Gastrocnemius medialis (tissue), 4 donors: ENCODE measurements at regions not wholly inside any gene's neighbourhood (a gene's known extent, or its start where the extent isn't known, plus 50 kb on each side); places are given as distances from the start of the nearest gene placed in this dataset.

ENCODE experiments used
- ATAC-seq, 2 donors: fragments of 150-250 bp; one replicate each; pipeline ENCODE4 v1.9.1; 2016
- DNase-seq, 2 donors: peaks; one replicate each; pipeline ENCODE4 v3.0.0-alpha.2; 2019
- H3K27ac ChIP-seq, 4 donors: fragments of 200-600 bp; sonication (generic); 1 replicate in 1 of 4; 2 replicates in 3 of 4; pipeline ENCODE4 v1.5.1; 2016 to 2018; ENCODE audit warnings: mild to moderate bottlenecking in 2 of 4, moderate library complexity in 1 of 4
- H3K27me3 ChIP-seq, 3 donors: fragments of 200-600 bp; sonication (generic) in 2 of 3; 1 replicate in 1 of 3; 2 replicates in 2 of 3; pipeline versions ENCODE4 v1.5.1 to v1.6.0; 2016 to 2019; ENCODE audit warnings: mild to moderate bottlenecking in 1 of 3, moderate library complexity in 1 of 3
- H3K36me3 ChIP-seq, 2 donors: fragments of 200-600 bp; sonication (generic) in 1 of 2; one replicate each; pipeline ENCODE4 v1.5.1; 2017 to 2018
- H3K4me1 ChIP-seq, 2 donors: fragments of 200-600 bp; sonication (generic) in 1 of 2; one replicate each; pipeline ENCODE4 v1.5.1; 2016 to 2017; ENCODE audit warnings: mild to moderate bottlenecking in 2 of 2
- H3K4me3 ChIP-seq, 4 donors: fragments of 200-600 bp; sonication (generic) in 3 of 4; 1 replicate in 1 of 4; 2 replicates in 3 of 4; pipeline ENCODE4 v1.5.1; 2016 to 2019; ENCODE audit warnings: mild to moderate bottlenecking in 2 of 4
- H3K9me3 ChIP-seq, 3 donors: fragments of 200-600 bp; sonication (generic) in 2 of 3; 1 replicate in 1 of 3; 2 replicates in 2 of 3; pipeline ENCODE4 v1.5.1; 2016 to 2019
- POLR2A ChIP-seq, 2 donors: fragments of 450-650 bp; IDR thresholded peaks; one replicate each; pipeline ENCODE4 v1.6.1; 2017; ENCODE audit warnings: antibody characterized with exemption in 2 of 2, mild to moderate bottlenecking in 2 of 2, moderate library complexity in 2 of 2
- in situ Hi-C, 4 donors: fragments of 200-750 bp; cut with MboI; loops; one replicate each; pipeline versions ENCODE4 v1.15.0 to v1.8.0; 2017; ENCODE audit warnings: low sequenced_read_pairs in 4 of 4
- intact Hi-C: fragments of 100-400 bp; cut with DNase I; formaldehyde crosslinking; loops from one replicate; pipeline ENCODE4 v1.15.1; 2023; ENCODE audit warnings: low total_unique reads
- TF ChIP-seq, protein P1 (sequence below), 5 experiments: fragments of 450-650 bp in 3 of 5; fragments of 200-600 bp in 2 of 5; sonication (generic) in 2 of 5; IDR thresholded peaks in 4 of 5; conservative IDR thresholded peaks in 1 of 5; 1 replicate in 4 of 5; 2 replicates in 1 of 5; pipeline ENCODE4 v1.5.1; 2016 to 2019; ENCODE audit warnings: antibody characterized with exemption in 5 of 5, mild to moderate bottlenecking in 3 of 5, moderate library complexity in 3 of 5

DNA sequence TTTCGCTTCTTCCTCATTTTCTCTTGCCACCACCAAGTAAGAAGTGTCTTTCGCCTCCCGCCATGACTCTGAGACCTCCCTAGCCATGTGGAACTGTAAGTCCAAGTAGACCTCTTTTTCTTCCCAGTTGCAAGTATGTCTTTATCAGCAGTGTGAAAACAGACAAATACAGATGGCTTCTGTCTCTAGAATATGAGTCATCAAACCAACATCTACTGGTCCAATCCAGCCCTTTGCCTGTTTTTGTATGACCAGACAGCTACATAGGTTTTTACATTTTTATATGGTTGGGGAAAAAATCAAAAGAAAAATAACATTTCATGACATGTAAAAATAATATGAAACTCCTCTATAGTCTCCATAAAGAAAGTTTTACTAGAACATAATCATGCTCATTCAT, 118.7 kb upstream of the PTPRG start:
- in situ Hi-C loops, result no loop called here
- H3K4me3 ChIP-seq, result no peak overlapping the region
- H3K4me1 ChIP-seq, result peaks cover 22 to 33% of the 10 kb centered on the region in 2 donors
- intact Hi-C loops, result loop anchor here (5.0 kb wide), 1 partner anchor 90 kb away; no protein-coding TSS in a partner anchor
- TF ChIP-seq, protein P1, sequence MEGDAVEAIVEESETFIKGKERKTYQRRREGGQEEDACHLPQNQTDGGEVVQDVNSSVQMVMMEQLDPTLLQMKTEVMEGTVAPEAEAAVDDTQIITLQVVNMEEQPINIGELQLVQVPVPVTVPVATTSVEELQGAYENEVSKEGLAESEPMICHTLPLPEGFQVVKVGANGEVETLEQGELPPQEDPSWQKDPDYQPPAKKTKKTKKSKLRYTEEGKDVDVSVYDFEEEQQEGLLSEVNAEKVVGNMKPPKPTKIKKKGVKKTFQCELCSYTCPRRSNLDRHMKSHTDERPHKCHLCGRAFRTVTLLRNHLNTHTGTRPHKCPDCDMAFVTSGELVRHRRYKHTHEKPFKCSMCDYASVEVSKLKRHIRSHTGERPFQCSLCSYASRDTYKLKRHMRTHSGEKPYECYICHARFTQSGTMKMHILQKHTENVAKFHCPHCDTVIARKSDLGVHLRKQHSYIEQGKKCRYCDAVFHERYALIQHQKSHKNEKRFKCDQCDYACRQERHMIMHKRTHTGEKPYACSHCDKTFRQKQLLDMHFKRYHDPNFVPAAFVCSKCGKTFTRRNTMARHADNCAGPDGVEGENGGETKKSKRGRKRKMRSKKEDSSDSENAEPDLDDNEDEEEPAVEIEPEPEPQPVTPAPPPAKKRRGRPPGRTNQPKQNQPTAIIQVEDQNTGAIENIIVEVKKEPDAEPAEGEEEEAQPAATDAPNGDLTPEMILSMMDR (IDR thresholded peaks at IDR 0.05 in 4 of 5, conservative IDR thresholded peaks at IDR 0.05 in 1 of 5), result no peak
- no peak for TF ChIP-seq POLR2A (IDR thresholded peaks at IDR 0.05)
- ATAC-seq, result no peak
- no peaks in the 10 kb centered on the region for H3K9me3 ChIP-seq
- no peak overlapping the region for H3K27ac ChIP-seq
- no peaks in the 10 kb centered on the region for H3K27me3 ChIP-seq
- H3K36me3 ChIP-seq, result no peaks in the 10 kb centered on the region
- DNase-seq, result no peak

- intact Hi-C loops (loop anchor here (5.0 kb wide), 1 partner anchor 88 kb away; no protein-coding TSS in a partner anchor), in situ Hi-C loops (no loop called here)
- Histone ChIP-seq H3K4me1 (peaks cover 27 to 33% of the 10 kb centered on the region in 2 donors), H3K4me3 (no peak overlapping the region), H3K27me3 (no peaks in the 10 kb centered on the region), H3K9me3 (no peaks in the 10 kb centered on the region), H3K27ac (peak overlapping the region in 1 of 4 donors; percentile 30), H3K36me3 (no peaks in the 10 kb centered on the region)
- no peak for TF ChIP-seq POLR2A (IDR thresholded peaks at IDR 0.05)
- TF ChIP-seq, protein P1 (IDR thresholded peaks at IDR 0.05 in 4 of 5, conservative IDR thresholded peaks at IDR 0.05 in 1 of 5), result no peak
- DNase-seq (no peak), ATAC-seq (no peak)
These were observed 117.5 kb upstream of the PTPRG start for GRCh38 chr3:61443886-61444285.

DNA sequence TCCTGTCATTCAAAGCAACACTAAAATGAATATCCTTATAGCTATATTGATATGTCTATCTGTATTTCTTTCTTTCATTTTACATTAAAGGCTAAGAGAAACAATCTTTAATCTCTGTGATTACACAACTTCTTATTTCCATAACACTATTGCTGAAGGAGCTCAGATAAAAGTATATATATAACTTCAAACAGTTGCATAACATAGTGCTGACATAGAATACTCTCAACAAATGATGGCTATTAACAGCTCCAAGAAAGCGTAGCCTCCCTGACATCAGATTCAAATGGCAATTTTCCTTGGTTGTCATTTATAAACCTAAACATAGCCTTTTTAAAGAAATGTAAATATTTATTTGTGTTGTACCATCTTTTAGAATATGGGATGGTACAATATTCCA, 116.6 kb upstream of the PTPRG start:
- in situ Hi-C loops, result no loop called here
- no peak for TF ChIP-seq POLR2A (IDR thresholded peaks at IDR 0.05)
- TF ChIP-seq, protein P1 (IDR thresholded peaks at IDR 0.05 in 4 of 5, conservative IDR thresholded peaks at IDR 0.05 in 1 of 5), result no peak
- peak in 1 of 2 donors; percentile 62 for ATAC-seq
- Histone ChIP-seq H3K4me1 (peaks cover 24 to 34% of the 10 kb centered on the region in 2 donors), H3K4me3 (no peak overlapping the region), H3K27me3 (no peaks in the 10 kb centered on the region), H3K36me3 (no peaks in the 10 kb centered on the region), H3K9me3 (no peaks in the 10 kb centered on the region), H3K27ac (peak overlapping the region in 1 of 4 donors; percentile 30)
- intact Hi-C loops, result loop anchor here (5.0 kb wide), 2 partner anchors 88 to 478 kb away; no protein-coding TSS in a partner anchor
- DNase-seq, result no peak

GRCh38 chr3:61445924-61446323, 115.4 kb upstream of the PTPRG start:
- no peak overlapping the region for H3K27ac ChIP-seq
- intact Hi-C loops, result loop anchor here (2.0 to 5.0 kb wide), 2 partner anchors 115 to 476 kb away; partner anchors contain the start of gene PTPRG
- TF ChIP-seq, protein P1 (IDR thresholded peaks at IDR 0.05 in 4 of 5, conservative IDR thresholded peaks at IDR 0.05 in 1 of 5), result no peak
- TF ChIP-seq POLR2A (IDR thresholded peaks at IDR 0.05), result no peak
- H3K9me3 ChIP-seq, result no peaks in the 10 kb centered on the region
- no peaks in the 10 kb centered on the region for H3K27me3 ChIP-seq
- ATAC-seq (no peak), DNase-seq (no peak)
- H3K4me3 ChIP-seq, result no peak overlapping the region
- H3K4me1 ChIP-seq, result peaks cover 24 to 34% of the 10 kb centered on the region in 2 donors
- in situ Hi-C loops, result no loop called here
- no peaks in the 10 kb centered on the region for H3K36me3 ChIP-seq

DNA sequence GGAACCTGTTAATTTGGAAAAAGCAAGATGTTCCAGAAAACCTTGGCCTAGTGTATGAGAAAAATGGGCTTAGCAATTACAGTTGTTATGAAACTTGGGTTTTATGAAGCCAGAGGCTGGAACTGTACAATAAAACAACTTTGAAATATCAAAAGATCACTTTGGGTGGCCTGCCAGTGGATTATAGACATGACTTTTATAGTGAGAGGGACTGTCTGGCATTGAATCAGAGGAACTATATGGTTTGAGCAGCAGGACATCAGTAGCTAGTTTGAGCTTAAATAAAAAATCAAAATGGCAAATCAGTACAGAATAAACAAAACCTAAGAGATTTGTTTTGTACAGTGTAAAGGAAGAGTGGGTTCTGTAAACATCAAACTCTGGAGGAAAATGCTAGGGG, 115.0 kb upstream of the PTPRG start:
- in situ Hi-C loops, result no loop called here
- ATAC-seq (no peak), DNase-seq (no peak)

More for the DNA sequence above, 115.0 kb upstream of the PTPRG start:
- Histone ChIP-seq H3K36me3 (no peaks in the 10 kb centered on the region), H3K27ac (no peak overlapping the region), H3K9me3 (no peaks in the 10 kb centered on the region), H3K27me3 (no peaks in the 10 kb centered on the region), H3K4me1 (peaks cover 24 to 34% of the 10 kb centered on the region in 2 donors), H3K4me3 (no peak overlapping the region)
- intact Hi-C loops, result loop anchor here (2.0 to 5.0 kb wide), 2 partner anchors 114 to 476 kb away; partner anchors contain the start of gene PTPRG
- TF ChIP-seq POLR2A (IDR thresholded peaks at IDR 0.05), result no peak
- TF ChIP-seq, protein P1 (IDR thresholded peaks at IDR 0.05 in 4 of 5, conservative IDR thresholded peaks at IDR 0.05 in 1 of 5), result no peak
